Body of pancreas (tissue), 4 donors: ENCODE measurements at regions not wholly inside any gene's neighbourhood (a gene's known extent, or its start where the extent isn't known, plus 50 kb on each side); places are given as distances from the start of the nearest gene placed in this dataset.

Experiments used
- ATAC-seq: fragments of 150-250 bp; one replicate; pipeline ENCODE4 v1.9.1; 2016
- DNase-seq, 4 donors: peaks; one replicate each; pipeline ENCODE4 v3.0.0-alpha.2; 2019
- H3K27ac ChIP-seq, 4 donors: fragments of 200-600 bp; sonication (generic); 1 replicate in 3 of 4; 2 replicates in 1 of 4; pipeline versions ENCODE4 v1.5.1 to v1.6.1; 2016 to 2019; ENCODE audit warnings: mild to moderate bottlenecking in 1 of 4, mixed read lengths in 1 of 4, moderate library complexity in 1 of 4
- H3K27me3 ChIP-seq, 2 donors: fragments of 200-600 bp; sonication (generic); one replicate each; pipeline ENCODE4 v1.6.0; 2016; ENCODE audit warnings: mild to moderate bottlenecking in 1 of 2
- H3K36me3 ChIP-seq, 2 donors: fragments of 200-600 bp; sonication (generic); replicated peaks in 1 of 2; 2 replicates each; pipeline ENCODE4 v1.5.1; 2016; ENCODE audit warnings: low read depth in 2 of 2; ENCODE audit not compliant: insufficient read depth in 1 of 2
- H3K4me1 ChIP-seq: fragments of 200-600 bp; sonication (generic); one replicate; pipeline ENCODE4 v1.6.0; 2016
- H3K4me3 ChIP-seq, 2 donors: fragments of 200-600 bp; sonication (generic); 1 replicate in 1 of 2; 2 replicates in 1 of 2; pipeline ENCODE4 v1.5.1; 2016 to 2019
- H3K9me3 ChIP-seq, 3 donors: fragments of 200-600 bp; sonication (generic); 1 replicate in 2 of 3; 2 replicates in 1 of 3; pipeline ENCODE4 v1.5.1; 2016
- POLR2A ChIP-seq, 3 donors: fragments of 450-650 bp; IDR thresholded peaks; one replicate each; pipeline ENCODE4 v1.6.1; 2016; ENCODE audit warnings: antibody characterized with exemption in 3 of 3, mild to moderate bottlenecking in 2 of 3
- WGBS, 2 donors: methylation state at CpG; one replicate each; pipeline ENCODE4 v1.1.5; 2017; 5-methylcytosine and 5-hydroxymethylcytosine counted together
- intact Hi-C: fragments of 100-400 bp; cut with DNase I; formaldehyde crosslinking; loops from one replicate; pipeline ENCODE4 v1.15.1; 2023
- TF ChIP-seq, protein P1 (sequence below), 7 experiments: fragments of 450-650 bp in 4 of 7; fragments of 200-600 bp in 3 of 7; sonication (generic) in 3 of 7; IDR thresholded peaks; one replicate each; pipeline ENCODE4 v1.5.1; 2016 to 2019; ENCODE audit warnings: antibody characterized with exemption in 7 of 7

DNA sequence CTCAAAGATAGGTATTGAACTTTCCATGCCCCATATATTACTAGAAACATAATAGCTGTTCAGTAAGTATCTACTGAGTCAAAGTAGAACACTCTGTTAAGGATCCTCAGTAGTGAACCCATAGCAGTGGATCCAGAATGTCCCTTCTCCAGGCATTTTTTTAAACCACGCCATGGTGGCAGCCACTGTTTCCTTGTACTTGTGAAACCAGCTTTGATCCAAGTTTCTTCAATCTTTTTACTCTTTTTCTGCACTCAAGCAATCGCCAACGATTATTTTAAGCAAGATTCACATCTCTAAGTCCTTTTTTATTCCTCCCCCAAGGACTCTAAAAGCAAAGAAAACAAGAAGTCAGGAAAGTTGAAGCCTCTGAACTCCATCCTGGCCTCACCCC is 291.2 kb upstream of the SLC14A2 start:
- intact Hi-C loops = no loop called here
- no peaks in the 10 kb centered on the region for H3K36me3 ChIP-seq
- 74 to 76% methylated on average over 3 of the region's 3 CpGs for WGBS, 2 donors
- H3K9me3 ChIP-seq = no peaks in the 10 kb centered on the region
- no peak overlapping the region for H3K27ac ChIP-seq
- DNase-seq = no peak
- ATAC-seq = no peak
- H3K27me3 ChIP-seq = no peaks in the 10 kb centered on the region
- no peak for TF ChIP-seq POLR2A (IDR thresholded peaks at IDR 0.05)
- TF ChIP-seq, protein P1, sequence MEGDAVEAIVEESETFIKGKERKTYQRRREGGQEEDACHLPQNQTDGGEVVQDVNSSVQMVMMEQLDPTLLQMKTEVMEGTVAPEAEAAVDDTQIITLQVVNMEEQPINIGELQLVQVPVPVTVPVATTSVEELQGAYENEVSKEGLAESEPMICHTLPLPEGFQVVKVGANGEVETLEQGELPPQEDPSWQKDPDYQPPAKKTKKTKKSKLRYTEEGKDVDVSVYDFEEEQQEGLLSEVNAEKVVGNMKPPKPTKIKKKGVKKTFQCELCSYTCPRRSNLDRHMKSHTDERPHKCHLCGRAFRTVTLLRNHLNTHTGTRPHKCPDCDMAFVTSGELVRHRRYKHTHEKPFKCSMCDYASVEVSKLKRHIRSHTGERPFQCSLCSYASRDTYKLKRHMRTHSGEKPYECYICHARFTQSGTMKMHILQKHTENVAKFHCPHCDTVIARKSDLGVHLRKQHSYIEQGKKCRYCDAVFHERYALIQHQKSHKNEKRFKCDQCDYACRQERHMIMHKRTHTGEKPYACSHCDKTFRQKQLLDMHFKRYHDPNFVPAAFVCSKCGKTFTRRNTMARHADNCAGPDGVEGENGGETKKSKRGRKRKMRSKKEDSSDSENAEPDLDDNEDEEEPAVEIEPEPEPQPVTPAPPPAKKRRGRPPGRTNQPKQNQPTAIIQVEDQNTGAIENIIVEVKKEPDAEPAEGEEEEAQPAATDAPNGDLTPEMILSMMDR (IDR thresholded peaks at IDR 0.05) = no peak
- no peak overlapping the region for H3K4me3 ChIP-seq
- H3K4me1 ChIP-seq = peaks cover 6% of the 10 kb centered on the region

DNA sequence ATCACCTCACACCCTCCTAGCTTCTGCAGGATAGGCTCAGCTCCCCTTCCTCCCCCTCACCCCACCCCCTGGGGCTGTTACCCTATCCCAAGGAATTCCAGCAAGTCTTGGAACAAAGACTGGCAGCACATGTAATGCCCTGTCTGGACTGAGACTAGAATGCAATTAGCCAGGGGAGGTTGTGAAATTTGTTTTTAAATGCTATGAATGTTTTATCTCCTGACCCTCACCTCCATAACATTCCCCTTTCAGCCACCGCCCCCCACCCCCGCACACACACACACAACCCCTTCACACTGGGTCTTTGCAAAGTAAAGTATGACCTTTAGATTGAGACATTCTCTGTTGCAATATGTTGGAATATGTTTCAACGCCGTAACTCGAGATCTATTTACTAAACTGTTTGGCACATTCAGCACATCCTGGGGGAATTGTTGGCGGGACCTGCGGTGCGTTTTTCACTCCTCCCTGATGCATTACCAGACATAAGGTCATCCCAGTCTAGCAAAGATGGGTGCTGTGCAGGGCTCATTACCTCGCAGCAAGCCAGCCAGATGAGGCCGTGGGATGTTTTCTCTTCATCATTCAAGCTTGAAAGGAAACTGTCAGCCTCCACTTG is 290.7 kb upstream of the SLC14A2 start:
- H3K4me1 ChIP-seq = peaks cover 6% of the 10 kb centered on the region
- H3K27ac ChIP-seq = no peak overlapping the region
- DNase-seq (peak; percentile 18 to 59 (median 40)), ATAC-seq (peak; percentile 68)
- TF ChIP-seq, protein P1 (IDR thresholded peaks at IDR 0.05) = no peak
- no peak overlapping the region for H3K4me3 ChIP-seq
- H3K36me3 ChIP-seq = no peaks in the 10 kb centered on the region
- H3K9me3 ChIP-seq = no peaks in the 10 kb centered on the region
- H3K27me3 ChIP-seq = no peaks in the 10 kb centered on the region
- intact Hi-C loops = no loop called here
- 63 to 72% methylated on average over 10 of the region's 10 CpGs for WGBS, 2 donors

DNA sequence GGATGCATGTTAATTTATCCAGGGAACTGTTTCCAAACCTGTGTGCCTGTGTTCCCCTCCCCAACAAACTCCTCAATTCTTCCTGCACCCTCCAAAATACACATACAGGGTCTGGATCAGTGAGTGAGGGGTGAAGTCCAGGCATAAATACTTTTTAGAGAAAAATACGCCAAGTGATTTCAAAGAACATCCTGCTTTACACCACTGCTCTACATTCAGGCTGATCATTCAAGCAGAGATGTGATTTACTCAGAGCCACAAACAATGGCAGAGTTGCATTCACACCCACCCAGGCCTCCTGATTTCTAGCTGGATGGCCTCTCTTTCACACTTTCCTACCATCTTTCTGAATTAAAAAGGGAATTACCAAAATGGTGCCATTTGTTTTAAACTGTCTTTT is 289.5 kb upstream of the SLC14A2 start:
- H3K4me1 ChIP-seq = peaks cover 6% of the 10 kb centered on the region
- WGBS, 2 donors = 96 to 100% methylated on average over 1 of the region's 1 CpG
- no peak overlapping the region for H3K4me3 ChIP-seq
- no peaks in the 10 kb centered on the region for H3K36me3 ChIP-seq
- no peak for ATAC-seq
- TF ChIP-seq, protein P1 (IDR thresholded peaks at IDR 0.05) = no peak
- no peak for TF ChIP-seq POLR2A (IDR thresholded peaks at IDR 0.05)
- intact Hi-C loops = no loop called here
- no peak overlapping the region for H3K27ac ChIP-seq
- no peaks in the 10 kb centered on the region for H3K9me3 ChIP-seq
- DNase-seq = no peak
- H3K27me3 ChIP-seq = no peaks in the 10 kb centered on the region

DNA sequence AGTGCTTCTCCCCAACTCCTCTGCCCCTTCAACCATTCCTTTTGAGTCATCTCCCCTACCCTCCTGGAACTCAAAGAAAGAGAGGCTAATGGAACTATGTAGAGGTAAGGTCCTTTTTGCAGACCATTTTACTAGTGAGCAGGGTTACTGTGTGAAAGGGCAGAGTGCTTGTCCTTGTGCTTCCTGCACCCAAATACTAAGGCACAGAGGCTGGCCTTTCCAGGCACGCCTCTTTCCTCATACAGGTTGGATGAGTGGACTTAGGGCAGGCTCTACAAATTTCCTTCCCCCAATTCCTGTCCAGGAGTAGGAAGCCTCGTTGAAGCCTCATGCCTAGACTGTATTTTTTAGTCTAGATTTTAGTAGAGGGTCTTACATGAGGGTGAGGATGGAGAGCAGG is 288.8 kb upstream of the SLC14A2 start:
- DNase-seq (no peak), ATAC-seq (no peak)
- Histone ChIP-seq H3K36me3 (no peaks in the 10 kb centered on the region), H3K4me3 (no peak overlapping the region), H3K9me3 (no peaks in the 10 kb centered on the region), H3K27me3 (no peaks in the 10 kb centered on the region), H3K4me1 (peaks cover 6% of the 10 kb centered on the region), H3K27ac (no peak overlapping the region)
- WGBS, 2 donors = 72 to 83% methylated on average over 2 of the region's 2 CpGs
- no peak for TF ChIP-seq POLR2A (IDR thresholded peaks at IDR 0.05)
- TF ChIP-seq, protein P1 (IDR thresholded peaks at IDR 0.05) = no peak
- intact Hi-C loops = no loop called here

DNA sequence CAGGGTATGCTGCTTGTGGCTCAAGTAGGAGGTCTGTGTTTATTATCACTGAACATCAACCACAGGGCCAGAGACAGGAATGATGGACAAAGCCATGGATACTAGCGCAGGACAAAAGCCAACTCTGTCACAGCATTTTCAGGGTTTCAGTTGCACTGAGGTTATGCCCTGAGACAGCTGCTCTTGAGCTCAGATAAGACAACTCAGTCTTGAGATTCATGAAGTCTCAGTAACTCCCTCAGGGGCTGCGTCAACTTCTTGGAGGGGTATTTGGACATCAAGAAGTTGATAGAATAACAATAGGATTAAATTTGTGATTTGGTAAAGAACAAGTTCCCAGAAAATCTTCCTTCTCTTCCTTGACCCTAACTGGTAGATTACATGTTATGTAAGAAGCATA is 287.0 kb upstream of the SLC14A2 start:
- DNase-seq = no peak
- H3K4me3 ChIP-seq = no peak overlapping the region
- no peaks in the 10 kb centered on the region for H3K27me3 ChIP-seq
- no peak overlapping the region for H3K27ac ChIP-seq
- TF ChIP-seq POLR2A (IDR thresholded peaks at IDR 0.05) = no peak
- TF ChIP-seq, protein P1 (IDR thresholded peaks at IDR 0.05) = no peak
- H3K9me3 ChIP-seq = no peaks in the 10 kb centered on the region
- WGBS, 2 donors = 86 to 87% methylated on average over 1 to 2 of the region's 2 CpGs
- peaks cover 6% of the 10 kb centered on the region for H3K4me1 ChIP-seq
- no peaks in the 10 kb centered on the region for H3K36me3 ChIP-seq
- no peak for ATAC-seq
- intact Hi-C loops = no loop called here
